Stomach (tissue), 8 donors: ENCODE measurements at regions not wholly inside any gene's neighbourhood (a gene's known extent, or its start where the extent isn't known, plus 50 kb on each side); places are given as distances from the start of the nearest gene placed in this dataset.

Experiments used
- DNase-seq, 2 donors: peaks; one replicate each; pipeline versions ENCODE4 v3.0.0 to v3.0.0-alpha.2; 2013 to 2019
- H3K27ac ChIP-seq, 5 donors: fragments of 200-600 bp in 4 of 5; sonication (generic) in 4 of 5; one replicate each; pipeline ENCODE4 v1.5.1; 2013 to 2019; ENCODE audit warnings: mild to moderate bottlenecking in 1 of 5, moderate library complexity in 1 of 5
- H3K27me3 ChIP-seq, 3 donors: fragments of 200-600 bp; sonication (generic); one replicate each; pipeline ENCODE4 v1.5.1; 2017 to 2019; ENCODE audit warnings: mixed run types in 1 of 3
- H3K36me3 ChIP-seq, 4 donors: fragments of 200-600 bp; sonication (generic); 1 replicate in 3 of 4; 2 replicates in 1 of 4; pipeline ENCODE4 v1.5.1; 2016 to 2019
- H3K4me1 ChIP-seq, 4 donors: fragments of 200-600 bp; sonication (generic); one replicate each; pipeline ENCODE4 v1.5.1; 2016 to 2019
- H3K4me3 ChIP-seq, 4 donors: fragments of 200-600 bp; sonication (generic) in 3 of 4; one replicate each; pipeline ENCODE4 v1.5.1; 2016 to 2019; ENCODE audit warnings: mild to moderate bottlenecking in 1 of 4
- H3K9me3 ChIP-seq, 4 donors: fragments of 200-600 bp; sonication (generic); one replicate each; pipeline ENCODE4 v1.5.1; 2016 to 2019
- CTCF ChIP-seq, 7 experiments: fragments of 450-650 bp in 4 of 7; fragments of 200-600 bp in 3 of 7; sonication (generic) in 3 of 7; IDR thresholded peaks; one replicate each; pipeline ENCODE4 v1.5.1; 2016 to 2019; ENCODE audit warnings: antibody characterized with exemption in 7 of 7, control low read depth in 2 of 7, mild to moderate bottlenecking in 1 of 7
- EP300 ChIP-seq: sonication (generic); formaldehyde crosslinking; IDR thresholded peaks from one replicate; pipeline ENCODE4 v1.6.1; 2017; ENCODE audit warnings: antibody characterized with exemption
- POLR2A ChIP-seq, 4 donors: fragments of 450-650 bp; IDR thresholded peaks; one replicate each; pipeline ENCODE4 v1.6.1; 2016; ENCODE audit warnings: antibody characterized with exemption in 4 of 4, control low read depth in 2 of 4, mild to moderate bottlenecking in 1 of 4, moderate library complexity in 1 of 4
- POLR2AphosphoS5 ChIP-seq, 3 donors: sonication (generic); formaldehyde crosslinking; IDR thresholded peaks; one replicate each; pipeline ENCODE4 v1.6.1; 2016; ENCODE audit warnings: antibody characterized with exemption in 3 of 3
- WGBS, 5 donors: extraction: QIAGEN DNeasy Blood & Tissue Kit in 3 of 5; methylation state at CpG; one replicate each; pipeline versions ENCODE4 v1.1.5 to v1.1.7; 2013 to 2018; 5-methylcytosine and 5-hydroxymethylcytosine counted together
- intact Hi-C: fragments of 100-400 bp; cut with DNase I; formaldehyde crosslinking; loops from one replicate; pipeline ENCODE4 v1.15.1; 2023; ENCODE audit warnings: low total_unique reads
- donor health status: healthy with polysubstance abuse.
- donor health status: Bipolar disorder and iron deficiency.
- donor health status: healthy.

GRCh38 chr2:147092266-147092665 lies 752.6 kb upstream of the ACVR2A start:
- H3K9me3 ChIP-seq: no peaks in the 10 kb centered on the region
- H3K27me3 ChIP-seq: no peaks in the 10 kb centered on the region
- no peak for TF ChIP-seq POLR2AphosphoS5 (IDR thresholded peaks at IDR 0.05)
- H3K4me3 ChIP-seq: no peak overlapping the region
- no peak for DNase-seq
- intact Hi-C loops: no loop called here
- no peak overlapping the region for H3K27ac ChIP-seq
- no peaks in the 10 kb centered on the region for H3K4me1 ChIP-seq
- WGBS, 5 donors: 84 to 97% (median 96%) methylated on average over 4 of the region's 4 CpGs
- H3K36me3 ChIP-seq: no peaks in the 10 kb centered on the region

GRCh38 chr2:147091448-147091847 lies 753.4 kb upstream of the ACVR2A start:
- H3K36me3 ChIP-seq: no peaks in the 10 kb centered on the region
- intact Hi-C loops: no loop called here
- H3K4me3 ChIP-seq: no peak overlapping the region
- WGBS, 5 donors: 0% methylated on average over 1 of the region's 1 CpG
- TF ChIP-seq POLR2A (IDR thresholded peaks at IDR 0.05): no peak
- H3K27ac ChIP-seq: no peak overlapping the region
- no peaks in the 10 kb centered on the region for H3K9me3 ChIP-seq
- no peak for DNase-seq
- no peaks in the 10 kb centered on the region for H3K4me1 ChIP-seq
- H3K27me3 ChIP-seq: no peaks in the 10 kb centered on the region

GRCh38 chr2:147088871-147089270 lies 756.0 kb upstream of the ACVR2A start:
- Histone ChIP-seq H3K4me3 (no peak overlapping the region), H3K36me3 (no peaks in the 10 kb centered on the region), H3K27me3 (no peaks in the 10 kb centered on the region), H3K9me3 (no peaks in the 10 kb centered on the region), H3K27ac (no peak overlapping the region), H3K4me1 (peaks cover 0 to 4% (median 0%) of the 10 kb centered on the region in 4 donors)
- WGBS, 5 donors: 44 to 67% (median 48%) methylated on average over 2 of the region's 2 CpGs
- DNase-seq: no peak
- intact Hi-C loops: no loop called here
- TF ChIP-seq POLR2AphosphoS5 (IDR thresholded peaks at IDR 0.05): no peak
- no peak for TF ChIP-seq POLR2A (IDR thresholded peaks at IDR 0.05)
- no peak for TF ChIP-seq EP300
- no peak for TF ChIP-seq CTCF (IDR thresholded peaks at IDR 0.05)

GRCh38 chr2:147086715-147087114 lies 758.1 kb upstream of the ACVR2A start:
- WGBS, 5 donors: 86 to 92% (median 91%) methylated on average over 2 of the region's 2 CpGs
- no peak overlapping the region for H3K27ac ChIP-seq
- no peaks in the 10 kb centered on the region for H3K36me3 ChIP-seq
- TF ChIP-seq POLR2A (IDR thresholded peaks at IDR 0.05) (no peak), POLR2AphosphoS5 (IDR thresholded peaks at IDR 0.05) (no peak), EP300 (no peak), CTCF (IDR thresholded peaks at IDR 0.05) (no peak)
- H3K9me3 ChIP-seq: no peaks in the 10 kb centered on the region
- no peaks in the 10 kb centered on the region for H3K27me3 ChIP-seq
- intact Hi-C loops: no loop called here
- no peak overlapping the region for H3K4me3 ChIP-seq
- no peak for DNase-seq
- peaks cover 0 to 7% (median 0%) of the 10 kb centered on the region in 4 donors for H3K4me1 ChIP-seq

GRCh38 chr2:147083664-147084063 lies 761.2 kb upstream of the ACVR2A start:
- peaks cover 0 to 7% (median 0%) of the 10 kb centered on the region in 4 donors for H3K4me1 ChIP-seq
- H3K27ac ChIP-seq: no peak overlapping the region
- no peak overlapping the region for H3K4me3 ChIP-seq
- intact Hi-C loops: no loop called here
- no peaks in the 10 kb centered on the region for H3K36me3 ChIP-seq
- DNase-seq: no peak
- no peak for TF ChIP-seq POLR2A (IDR thresholded peaks at IDR 0.05)
- no peak for TF ChIP-seq POLR2AphosphoS5 (IDR thresholded peaks at IDR 0.05)
- TF ChIP-seq CTCF (IDR thresholded peaks at IDR 0.05): no peak
- TF ChIP-seq EP300: no peak
- WGBS, 5 donors: 86 to 95% (median 93%) methylated on average over 4 of the region's 4 CpGs
- H3K27me3 ChIP-seq: no peaks in the 10 kb centered on the region
- H3K9me3 ChIP-seq: no peaks in the 10 kb centered on the region
